Right lobe of liver (tissue), 6 donors: ENCODE measurements at regions not wholly inside any gene's neighbourhood (a gene's known extent, or its start where the extent isn't known, plus 50 kb on each side); places are given as distances from the start of the nearest gene placed in this dataset.

Experiments used
- ATAC-seq, 4 donors: fragments of 200-7000 bp; cut with Tn5 transposase; one replicate each; pipeline ENCODE4 v1.9.1; 2020; ENCODE audit warnings: mild to moderate bottlenecking in 4 of 4, moderate library complexity in 4 of 4
- DNase-seq, 3 donors: peaks; one replicate each; pipeline ENCODE4 v3.0.0-alpha.2; 2020
- H3K27ac ChIP-seq, 3 donors: fragments of 200-600 bp; one replicate each; pipeline ENCODE4 v1.8.0; 2022
- H3K27me3 ChIP-seq, 2 donors: fragments of 200-600 bp; one replicate each; pipeline ENCODE4 v1.8.0; 2022
- H3K36me3 ChIP-seq, 4 donors: fragments of 200-600 bp; sonication (generic) in 1 of 4; one replicate each; pipeline versions ENCODE4 v1.5.1 to v1.8.0; 2017 to 2022; ENCODE audit warnings: control low read depth in 1 of 4
- H3K4me1 ChIP-seq, 4 donors: fragments of 200-600 bp; sonication (generic) in 1 of 4; one replicate each; pipeline versions ENCODE4 v1.5.1 to v1.8.0; 2017 to 2022; ENCODE audit warnings: control low read depth in 1 of 4
- H3K4me3 ChIP-seq, 3 donors: fragments of 200-600 bp; one replicate each; pipeline ENCODE4 v1.8.0; 2022
- H3K9me3 ChIP-seq, 4 donors: fragments of 200-600 bp; sonication (generic) in 1 of 4; one replicate each; pipeline versions ENCODE4 v1.5.1 to v1.8.0; 2017 to 2022; ENCODE audit warnings: control low read depth in 1 of 4
- POLR2A ChIP-seq: fragments of 450-650 bp; IDR thresholded peaks from one replicate; pipeline ENCODE4 v1.6.1; 2017; ENCODE audit warnings: antibody characterized with exemption, mild to moderate bottlenecking
- WGBS: methylation state at CpG from one replicate; pipeline ENCODE4 v1.1.6; 2018; ENCODE audit warnings: low coverage, low lambda C conversion rate; ENCODE audit not compliant: insufficient coverage; ENCODE audit errors: missing lambda C conversion rate; 5-methylcytosine and 5-hydroxymethylcytosine counted together
- intact Hi-C, 2 donors: fragments of 100-400 bp; cut with DNase I; formaldehyde crosslinking; loops; one replicate each; pipeline versions ENCODE4 v1.11.2 to v1.14.1; 2022
- TF ChIP-seq, protein P1 (sequence below), 4 donors: fragments of 200-600 bp in 3 of 4; fragments of 450-650 bp in 1 of 4; IDR thresholded peaks; one replicate each; pipeline versions ENCODE4 v1.5.1 to v1.8.0; 2016 to 2022; ENCODE audit warnings: antibody characterized with exemption in 4 of 4, mild to moderate bottlenecking in 2 of 4
- donor health status: DM: no; HTN: yes; CAD: no.
- donor health status: DM: no; HTN: no; CAD: no.
- donor health status: DM: no; HTN: no; CAD: no.
- donor health status: DM: no; HTN: yes; CAD: no.
- donor health status: DM: no; HTN: yes; CAD: no.

- no peak for ATAC-seq
- Histone ChIP-seq H3K27ac (no peak overlapping the region), H3K36me3 (no peaks in the 10 kb centered on the region), H3K27me3 (no peaks in the 10 kb centered on the region), H3K4me3 (no peak overlapping the region), H3K9me3 (no peaks in the 10 kb centered on the region), H3K4me1 (no peaks in the 10 kb centered on the region)
- WGBS: 98% methylated on average over 3 of the region's 3 CpGs
- intact Hi-C loops: no loop called here
- TF ChIP-seq, protein P1, sequence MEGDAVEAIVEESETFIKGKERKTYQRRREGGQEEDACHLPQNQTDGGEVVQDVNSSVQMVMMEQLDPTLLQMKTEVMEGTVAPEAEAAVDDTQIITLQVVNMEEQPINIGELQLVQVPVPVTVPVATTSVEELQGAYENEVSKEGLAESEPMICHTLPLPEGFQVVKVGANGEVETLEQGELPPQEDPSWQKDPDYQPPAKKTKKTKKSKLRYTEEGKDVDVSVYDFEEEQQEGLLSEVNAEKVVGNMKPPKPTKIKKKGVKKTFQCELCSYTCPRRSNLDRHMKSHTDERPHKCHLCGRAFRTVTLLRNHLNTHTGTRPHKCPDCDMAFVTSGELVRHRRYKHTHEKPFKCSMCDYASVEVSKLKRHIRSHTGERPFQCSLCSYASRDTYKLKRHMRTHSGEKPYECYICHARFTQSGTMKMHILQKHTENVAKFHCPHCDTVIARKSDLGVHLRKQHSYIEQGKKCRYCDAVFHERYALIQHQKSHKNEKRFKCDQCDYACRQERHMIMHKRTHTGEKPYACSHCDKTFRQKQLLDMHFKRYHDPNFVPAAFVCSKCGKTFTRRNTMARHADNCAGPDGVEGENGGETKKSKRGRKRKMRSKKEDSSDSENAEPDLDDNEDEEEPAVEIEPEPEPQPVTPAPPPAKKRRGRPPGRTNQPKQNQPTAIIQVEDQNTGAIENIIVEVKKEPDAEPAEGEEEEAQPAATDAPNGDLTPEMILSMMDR (IDR thresholded peaks at IDR 0.05): no peak
- TF ChIP-seq POLR2A: no peak
- no peak for DNase-seq
These were observed 77.0 kb upstream of the CD2AP start for GRCh38 chr6:47400581-47400980.

GRCh38 chr6:47402081-47402480 lies 75.5 kb upstream of the CD2AP start:
- WGBS: 81% methylated on average over 3 of the region's 3 CpGs

GRCh38 chr6:47403056-47403455 lies 74.5 kb upstream of the CD2AP start:
- Histone ChIP-seq H3K27me3 (no peaks in the 10 kb centered on the region), H3K36me3 (no peaks in the 10 kb centered on the region), H3K9me3 (no peaks in the 10 kb centered on the region), H3K4me3 (no peak overlapping the region), H3K4me1 (no peaks in the 10 kb centered on the region), H3K27ac (no peak overlapping the region)
- DNase-seq (no peak), ATAC-seq (no peak)
- TF ChIP-seq, protein P1 (IDR thresholded peaks at IDR 0.05): no peak
- no peak for TF ChIP-seq POLR2A
- WGBS: 93% methylated on average over 2 of the region's 2 CpGs
- intact Hi-C loops: no loop called here

More at GRCh38 chr6:47402081-47402480, 75.5 kb upstream of the CD2AP start:
- Histone ChIP-seq H3K4me1 (no peaks in the 10 kb centered on the region), H3K4me3 (no peak overlapping the region), H3K27ac (no peak overlapping the region), H3K9me3 (no peaks in the 10 kb centered on the region), H3K27me3 (no peaks in the 10 kb centered on the region), H3K36me3 (no peaks in the 10 kb centered on the region)
- TF ChIP-seq POLR2A: no peak
- TF ChIP-seq, protein P1 (IDR thresholded peaks at IDR 0.05): no peak
- no peak for DNase-seq
- ATAC-seq: peak in 1 of 4 donors; percentile 17
- intact Hi-C loops: no loop called here

DNA sequence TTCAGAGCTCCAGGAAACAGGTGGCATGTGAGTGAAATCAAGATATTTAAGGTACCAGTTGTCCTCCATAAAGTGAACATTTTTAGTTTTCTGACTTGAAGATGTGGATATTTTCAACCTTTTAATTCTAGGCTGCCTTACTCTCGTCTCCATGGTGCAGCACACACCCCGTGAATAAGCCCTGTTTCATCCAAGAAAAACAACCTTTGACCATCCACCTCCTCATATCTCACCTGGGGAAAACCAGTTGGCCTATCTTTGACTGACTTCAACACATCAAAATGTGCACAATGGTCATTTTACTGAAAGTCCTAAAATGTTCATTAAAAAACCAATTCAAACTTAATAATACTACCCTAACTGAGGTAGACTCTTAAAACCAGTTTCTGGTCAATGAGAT lies 73.8 kb upstream of the CD2AP start:
- DNase-seq (no peak), ATAC-seq (peak; percentile 47 to 91 (median 67))
- TF ChIP-seq, protein P1 (IDR thresholded peaks at IDR 0.05): no peak
- TF ChIP-seq POLR2A: no peak
- H3K27me3 ChIP-seq: no peaks in the 10 kb centered on the region
- no peak overlapping the region for H3K27ac ChIP-seq
- no peak overlapping the region for H3K4me3 ChIP-seq
- WGBS: 14% methylated on average over 2 of the region's 2 CpGs
- H3K4me1 ChIP-seq: no peaks in the 10 kb centered on the region
- H3K36me3 ChIP-seq: no peaks in the 10 kb centered on the region
- intact Hi-C loops: no loop called here
- H3K9me3 ChIP-seq: no peaks in the 10 kb centered on the region

- H3K27ac ChIP-seq: no peak overlapping the region
- WGBS: 67% methylated on average over 4 of the region's 4 CpGs
- intact Hi-C loops: no loop called here
- no peak for ATAC-seq
- no peak for TF ChIP-seq POLR2A
- TF ChIP-seq, protein P1 (IDR thresholded peaks at IDR 0.05): no peak
- DNase-seq: no peak
- H3K4me1 ChIP-seq: no peaks in the 10 kb centered on the region
- H3K9me3 ChIP-seq: no peaks in the 10 kb centered on the region
- H3K36me3 ChIP-seq: no peaks in the 10 kb centered on the region
- no peaks in the 10 kb centered on the region for H3K27me3 ChIP-seq
- no peak overlapping the region for H3K4me3 ChIP-seq
These were observed 73.2 kb upstream of the CD2AP start for GRCh38 chr6:47404435-47404834.
